ENCODE measurements at regions not wholly inside any gene's neighbourhood (a gene's known extent, or its start where the extent isn't known, plus 50 kb on each side); places are given as distances from the start of the nearest gene placed in this dataset.

DNA sequence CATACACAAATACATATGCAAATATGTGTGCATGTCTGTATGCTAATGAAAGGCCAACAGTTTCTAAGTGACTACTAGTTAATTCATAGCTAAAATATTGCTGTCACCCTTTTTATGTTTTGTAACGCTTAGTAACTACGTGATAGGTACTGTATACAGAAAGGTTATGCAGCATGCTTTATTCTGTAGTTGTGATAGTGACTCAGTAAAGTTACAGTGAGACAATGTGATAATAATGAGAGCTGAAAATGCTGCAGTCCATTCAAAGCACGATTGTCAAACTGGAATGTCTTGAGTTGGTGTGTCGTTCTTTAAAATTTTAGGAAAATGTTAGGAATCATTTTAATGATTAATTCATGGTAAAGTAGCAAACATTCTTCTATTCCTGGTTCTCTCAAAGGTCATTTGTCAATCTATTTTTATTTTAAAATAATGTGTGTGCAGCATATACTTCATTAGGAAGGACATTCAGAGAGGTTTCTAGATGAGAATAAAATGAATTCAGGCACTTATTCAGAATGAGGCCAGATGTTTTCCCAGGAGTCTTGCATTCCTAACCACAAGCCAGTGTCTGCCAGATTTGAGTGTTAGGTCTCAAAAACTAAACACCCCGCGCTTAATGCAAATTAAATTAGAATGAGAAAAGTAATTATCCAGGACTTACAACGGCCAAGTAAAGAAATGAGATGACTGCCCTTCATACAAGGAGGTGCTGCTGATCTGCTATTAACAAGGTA is 408.8 kb upstream of the FZD8 start:
- intact Hi-C loops (cut with micrococcal nuclease) (no loop called here), dilution Hi-C loops (cut with MboI; ENCODE audit: extremely low pct_ligation_motif_present, low sequenced_read_pairs) (no loop called here)
- TF ChIP-seq MYC (IDR thresholded peaks at IDR 0.05; ENCODE audit: low read depth, low read length) (no peak), POLR2A (IDR thresholded peaks at IDR 0.05; ENCODE audit: low read depth, low read length) (no peak), EZH2 (IDR thresholded peaks at IDR 0.05; ENCODE audit: borderline replicate concordance, low read depth, low read length, severe bottlenecking) (no peak), JUN (IDR thresholded peaks at IDR 0.05; ENCODE audit: borderline replicate concordance, insufficient read depth, insufficient read length, low read depth) (no peak), FOS (IDR thresholded peaks at IDR 0.05; ENCODE audit: borderline replicate concordance, insufficient read depth, low read length) (no peak), GATA2 (IDR thresholded peaks at IDR 0.05; ENCODE audit: insufficient read depth, insufficient read length, low read depth, low read length) (no peak), POLR2AphosphoS5 (IDR thresholded peaks at IDR 0.05; ENCODE audit: insufficient read depth, low read depth, low read length) (no peak)
- TF ChIP-seq, protein P1, sequence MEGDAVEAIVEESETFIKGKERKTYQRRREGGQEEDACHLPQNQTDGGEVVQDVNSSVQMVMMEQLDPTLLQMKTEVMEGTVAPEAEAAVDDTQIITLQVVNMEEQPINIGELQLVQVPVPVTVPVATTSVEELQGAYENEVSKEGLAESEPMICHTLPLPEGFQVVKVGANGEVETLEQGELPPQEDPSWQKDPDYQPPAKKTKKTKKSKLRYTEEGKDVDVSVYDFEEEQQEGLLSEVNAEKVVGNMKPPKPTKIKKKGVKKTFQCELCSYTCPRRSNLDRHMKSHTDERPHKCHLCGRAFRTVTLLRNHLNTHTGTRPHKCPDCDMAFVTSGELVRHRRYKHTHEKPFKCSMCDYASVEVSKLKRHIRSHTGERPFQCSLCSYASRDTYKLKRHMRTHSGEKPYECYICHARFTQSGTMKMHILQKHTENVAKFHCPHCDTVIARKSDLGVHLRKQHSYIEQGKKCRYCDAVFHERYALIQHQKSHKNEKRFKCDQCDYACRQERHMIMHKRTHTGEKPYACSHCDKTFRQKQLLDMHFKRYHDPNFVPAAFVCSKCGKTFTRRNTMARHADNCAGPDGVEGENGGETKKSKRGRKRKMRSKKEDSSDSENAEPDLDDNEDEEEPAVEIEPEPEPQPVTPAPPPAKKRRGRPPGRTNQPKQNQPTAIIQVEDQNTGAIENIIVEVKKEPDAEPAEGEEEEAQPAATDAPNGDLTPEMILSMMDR (IDR thresholded peaks at IDR 0.05; ENCODE audit: extremely low read depth in 1 of 2, insufficient read depth in 1 of 2, low read depth in 1 of 2, low read length in 2 of 2): no peak
- TF ChIP-seq, protein P2, sequence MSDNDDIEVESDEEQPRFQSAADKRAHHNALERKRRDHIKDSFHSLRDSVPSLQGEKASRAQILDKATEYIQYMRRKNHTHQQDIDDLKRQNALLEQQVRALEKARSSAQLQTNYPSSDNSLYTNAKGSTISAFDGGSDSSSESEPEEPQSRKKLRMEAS (IDR thresholded peaks at IDR 0.05; ENCODE audit: insufficient read depth, insufficient read length): no peak
- H3K27ac ChIP-seq (ENCODE audit: insufficient read depth, low read depth, low read length): no peak overlapping the region
- H2AFZ ChIP-seq (ENCODE audit: low read depth, low read length): no peak overlapping the region
- H3K9me1 ChIP-seq (replicated peaks; ENCODE audit: control insufficient read depth, extremely low read depth, insufficient read depth, low read length): no peaks in the 10 kb centered on the region
- no peaks in the 10 kb centered on the region for H3K4me1 ChIP-seq (ENCODE audit: control insufficient read depth, extremely low read depth, insufficient read depth, low read length)
- no TSS peak for BruUV-seq (replicated peaks)
- H3K9ac ChIP-seq (replicated peaks; ENCODE audit: extremely low read depth, insufficient read depth, low read length): no peak overlapping the region
- POLR2A ChIA-PET: no interaction called here
- DNase-seq (ENCODE audit: low read depth, low spot score): no peak
- no peaks in the 10 kb centered on the region for H3K9me3 ChIP-seq (replicated peaks; ENCODE audit: control insufficient read depth, insufficient read depth, low read length)
- H3K27me3 ChIP-seq (ENCODE audit: control insufficient read depth in 2 of 2, insufficient read depth in 2 of 2, low read length in 2 of 2): peaks cover 0 to 7% of the 10 kb centered on the region in 2 experiments
- no peak overlapping the region for H3K4me3 ChIP-seq (replicated peaks in 1 of 3; ENCODE audit: insufficient read depth in 1 of 3, low read depth in 1 of 3, low read length in 3 of 3)
- no peak overlapping the region for H3K4me2 ChIP-seq (ENCODE audit: insufficient read depth, low read length)
- H4K20me1 ChIP-seq (replicated peaks; ENCODE audit: control insufficient read depth, extremely low read depth, insufficient read depth, low read length): no peaks in the 10 kb centered on the region
- no peak for FAIRE-seq
- CTCF ChIA-PET: no interaction called here
- no peaks in the 10 kb centered on the region for H3K36me3 ChIP-seq (ENCODE audit: control insufficient read depth in 2 of 2, extremely low read depth in 1 of 2, insufficient read depth in 2 of 2, low read length in 2 of 2)
- no peaks in the 10 kb centered on the region for H3K79me2 ChIP-seq (ENCODE audit: control insufficient read depth, insufficient read depth, low read length)

All from endothelial cell of umbilical vein (primary cell).